GM21529 (cell line): ENCODE measurements at regions not wholly inside any gene's neighbourhood (a gene's known extent, or its start where the extent isn't known, plus 50 kb on each side); places are given as distances from the start of the nearest gene placed in this dataset.
"Not testable (repeated sequence)": the region's sequence is repeated elsewhere in the genome, so short reads cannot be mapped to it uniquely, and the experiment has no call there.

Source experiments
- ATAC-seq: cut with Tn5 transposase; IDR thresholded peaks from one replicate; pipeline ENCODE4 v1.9.1; 2021; ENCODE audit not compliant: unreplicated experiment

DNA sequence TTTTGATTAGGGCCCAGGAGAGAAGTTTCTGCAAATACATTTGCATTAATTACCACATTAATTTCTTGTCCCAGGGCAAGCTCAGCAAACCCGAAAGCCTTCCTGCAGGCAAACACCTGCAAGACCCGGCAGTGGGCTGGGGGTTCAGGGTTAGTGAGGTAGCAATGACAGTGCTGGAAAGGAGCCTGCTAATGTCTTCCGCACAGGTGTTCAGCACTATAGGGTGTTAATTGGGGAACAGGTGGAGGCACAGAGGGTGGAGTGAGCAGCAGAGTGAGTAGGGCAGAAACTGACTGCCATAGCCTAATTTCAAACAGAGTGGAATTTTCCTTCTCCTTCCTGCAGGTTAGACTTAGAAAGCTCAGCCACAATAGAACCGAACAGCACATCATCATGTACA, 50.9 kb upstream of the UBASH3B start:
- no peak for ATAC-seq

DNA sequence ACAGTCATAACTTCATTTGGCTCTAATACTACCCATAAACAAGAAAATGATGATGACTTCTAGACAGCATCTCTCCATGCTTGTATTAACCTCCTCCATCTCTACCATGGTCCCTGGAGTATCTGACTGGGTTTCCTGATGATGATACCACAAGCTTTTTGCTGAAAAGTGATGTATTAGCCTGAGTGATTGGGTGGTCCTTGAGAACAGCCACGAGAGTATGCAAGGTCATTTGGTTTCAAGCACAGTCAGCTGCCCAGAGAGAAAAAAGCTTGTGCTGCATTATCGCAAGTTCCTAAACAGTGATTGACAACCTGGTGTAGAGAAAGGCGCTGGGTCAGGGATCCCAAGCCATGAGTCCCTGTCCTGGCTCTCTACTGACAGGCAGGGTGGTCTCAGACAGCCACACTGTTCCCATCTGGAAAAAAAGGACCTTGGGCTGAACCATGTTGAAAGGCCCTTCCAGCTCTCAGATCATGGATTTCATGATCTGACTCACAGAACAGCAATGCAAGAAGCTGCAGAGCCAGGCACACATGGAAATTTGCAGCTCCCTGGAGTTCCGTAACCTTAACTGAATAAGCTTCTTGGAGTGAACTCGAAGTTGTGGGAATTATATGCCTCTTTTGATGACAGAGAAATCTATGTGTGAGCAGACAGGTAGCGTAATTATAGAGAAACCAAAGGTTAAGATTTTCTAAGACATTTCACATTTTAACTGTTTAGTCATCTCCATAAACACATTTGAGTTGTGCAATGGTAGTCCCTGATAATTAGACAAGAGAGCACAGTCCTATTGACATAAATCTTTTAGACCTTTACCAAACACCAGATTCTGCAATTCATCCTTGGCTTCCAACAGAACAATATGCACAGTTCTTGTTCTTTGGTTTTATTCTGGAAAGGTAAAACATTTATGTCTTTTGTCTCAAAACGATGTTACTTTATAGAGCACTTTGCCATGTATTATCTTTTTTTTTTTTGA, 54.1 kb upstream of the UBASH3B start:
- no peak for ATAC-seq

DNA sequence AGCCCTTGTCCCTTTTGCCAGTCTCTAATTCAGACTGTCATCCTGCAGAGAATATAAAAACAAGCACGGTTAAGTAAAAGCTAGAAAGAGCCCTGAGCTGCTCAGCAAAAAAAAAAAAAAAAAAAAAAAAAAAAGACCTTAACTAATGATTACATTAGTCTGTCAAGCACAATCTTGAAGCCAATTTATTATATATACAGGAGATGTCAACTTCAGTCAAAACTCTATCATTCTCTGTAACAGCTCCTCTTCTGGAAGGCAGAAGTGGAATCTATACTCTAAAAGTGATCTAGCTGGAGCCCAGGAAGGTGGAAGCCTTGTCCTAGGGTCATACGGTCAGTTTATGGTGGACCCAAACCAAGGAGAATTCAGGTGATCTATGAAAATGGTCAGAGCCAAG, 55.2 kb upstream of the UBASH3B start:
- no peak for ATAC-seq

DNA sequence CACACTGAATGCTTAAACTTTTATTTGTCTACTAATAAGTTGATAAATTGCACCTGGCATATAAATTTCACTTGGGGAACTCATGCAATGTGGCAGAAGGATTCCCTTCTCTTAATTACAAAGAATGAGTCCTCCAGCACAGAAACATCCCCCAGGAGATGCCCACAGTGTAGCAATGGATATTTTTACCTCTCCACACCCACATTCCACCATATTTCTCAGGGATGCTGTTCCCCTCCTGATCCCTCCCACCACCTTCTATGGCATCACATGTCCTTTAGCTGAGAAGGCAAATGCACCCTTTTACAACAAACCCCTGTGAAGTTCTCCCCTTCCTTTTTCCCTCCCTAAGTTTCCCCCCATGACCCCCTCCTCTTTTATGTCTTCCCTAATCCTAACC, 56.1 kb upstream of the UBASH3B start:
- ATAC-seq, result no peak

DNA sequence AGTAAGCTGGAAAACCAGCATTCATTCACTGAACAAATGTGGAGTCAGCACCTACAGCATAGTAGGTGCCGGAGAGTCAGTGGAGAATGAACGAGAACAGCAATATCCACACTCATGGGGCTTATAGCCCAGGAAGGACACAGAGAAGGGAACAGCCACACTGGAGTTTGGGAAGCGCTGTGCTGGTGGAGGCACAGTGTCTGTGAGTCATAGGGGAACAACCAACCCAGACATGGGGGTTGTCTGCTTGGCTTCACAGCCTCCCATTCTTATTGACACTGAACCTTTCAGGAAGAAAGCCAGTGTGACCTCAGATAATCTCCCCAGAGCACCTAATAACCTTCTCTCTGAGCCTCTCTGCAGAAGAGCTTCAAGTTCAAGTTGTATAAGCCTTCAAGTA, 56.6 kb upstream of the UBASH3B start:
- no peak for ATAC-seq

DNA sequence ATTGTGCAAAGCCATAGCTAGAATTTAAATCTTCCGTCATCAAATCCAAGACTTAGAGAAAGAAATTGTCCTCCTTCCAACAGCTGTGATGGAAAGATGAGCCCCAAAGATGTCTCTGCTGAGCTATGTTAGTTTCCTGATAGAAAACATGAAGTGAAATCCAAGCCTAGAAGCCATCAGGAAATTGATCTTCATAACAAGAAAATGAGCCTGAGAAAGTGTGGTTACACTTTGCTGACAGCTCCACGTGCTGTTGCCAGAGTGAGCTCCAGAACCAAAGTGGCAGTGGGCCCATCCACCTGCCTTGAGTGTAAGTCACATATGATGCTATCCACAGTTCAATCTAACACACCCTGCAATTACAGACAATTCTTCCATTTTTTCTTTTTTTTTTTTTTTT, 58.0 kb upstream of the UBASH3B start:
- no peak for ATAC-seq

DNA sequence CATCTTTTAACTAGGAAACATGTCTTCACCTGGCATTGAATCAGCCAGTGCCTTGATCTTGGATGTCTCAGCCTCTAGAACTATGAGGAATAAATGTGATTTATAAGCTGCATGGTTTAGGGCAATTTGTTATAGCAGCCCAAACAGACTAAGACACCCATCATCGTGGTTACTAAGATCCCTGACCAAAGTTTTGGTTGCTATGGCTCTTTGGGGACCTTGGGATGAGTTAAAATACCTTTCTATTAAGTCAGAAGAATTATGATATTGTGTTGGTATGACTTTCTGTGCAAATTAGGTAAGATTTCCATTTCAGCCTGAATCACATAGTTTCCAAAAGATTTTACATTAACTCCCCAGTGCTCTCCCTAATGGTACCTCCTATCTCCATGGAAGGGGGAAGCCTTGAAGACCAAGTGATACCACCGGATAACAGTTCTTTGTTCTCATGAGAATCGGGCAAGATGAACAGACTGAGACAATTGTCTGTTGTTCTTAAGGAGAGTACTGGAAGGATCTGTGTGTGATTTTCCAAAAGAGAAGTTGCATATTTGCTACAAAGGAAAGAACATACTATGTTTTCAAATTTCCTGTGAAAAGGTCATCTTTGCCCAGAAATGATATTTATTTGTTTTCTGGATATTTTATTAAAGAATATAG, 60.4 kb upstream of the UBASH3B start:
- no peak for ATAC-seq

DNA sequence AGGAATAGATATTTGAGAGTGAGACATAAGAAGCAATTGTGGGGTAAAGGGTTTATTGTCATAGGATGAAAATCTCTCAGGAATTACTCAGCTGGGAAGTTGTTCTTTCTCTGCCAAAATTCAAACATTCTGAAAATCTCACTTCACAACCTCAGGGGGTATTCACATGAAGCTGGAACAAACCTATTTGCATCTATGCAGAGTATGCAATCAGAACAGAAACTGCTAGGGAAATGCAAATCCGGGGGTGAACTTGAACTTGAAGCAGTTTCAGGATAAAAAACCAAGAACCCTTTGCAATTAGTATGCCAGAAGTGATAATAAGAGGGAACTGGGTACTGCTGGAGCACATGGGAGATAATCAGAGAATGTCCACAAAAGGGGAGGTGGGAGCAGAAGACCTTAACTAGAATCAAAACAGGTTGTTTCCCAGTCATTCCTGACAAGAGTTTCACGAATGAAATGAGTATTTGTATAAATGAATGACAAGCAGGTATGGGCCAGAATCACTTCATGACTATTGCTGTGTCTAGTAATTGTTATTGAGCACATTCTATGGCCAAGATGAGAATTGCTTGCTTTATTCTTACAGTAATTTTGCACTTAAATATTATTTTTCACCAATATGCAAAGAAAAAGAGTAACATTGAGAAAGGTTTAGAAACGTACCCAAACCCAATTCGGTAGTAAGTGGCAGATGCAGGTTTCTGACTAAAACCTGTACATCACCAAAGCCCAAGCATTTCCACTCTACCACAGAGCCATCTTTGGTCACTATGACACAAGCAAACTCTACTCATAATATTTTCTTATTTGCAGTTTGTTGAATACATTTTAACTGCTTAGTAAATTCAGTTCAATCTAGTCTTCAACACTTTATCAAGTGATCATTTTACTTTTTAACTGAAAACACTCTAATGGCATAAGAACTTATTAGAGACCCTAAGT, 61.8 kb upstream of the UBASH3B start:
- peak; percentile 62 for ATAC-seq

DNA sequence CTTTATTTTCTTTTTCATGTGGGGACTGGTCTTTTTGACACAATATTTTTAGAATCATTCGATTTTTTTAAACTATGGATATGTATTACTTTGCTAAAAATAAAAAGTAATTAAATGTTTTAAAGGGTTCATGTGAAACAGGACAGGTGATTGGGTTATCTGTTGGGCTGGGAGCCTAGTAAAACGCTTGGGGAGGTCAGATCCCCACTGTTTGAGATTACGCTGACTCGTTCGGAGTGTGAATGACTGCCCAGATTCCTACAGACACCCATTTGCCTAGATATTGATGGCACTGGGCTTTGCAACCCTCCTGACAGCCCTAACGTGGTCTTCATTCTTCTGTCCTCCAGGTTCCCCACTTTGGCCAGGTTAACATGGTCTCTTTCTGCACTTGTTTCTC, 62.9 kb upstream of the UBASH3B start:
- no peak for ATAC-seq

DNA sequence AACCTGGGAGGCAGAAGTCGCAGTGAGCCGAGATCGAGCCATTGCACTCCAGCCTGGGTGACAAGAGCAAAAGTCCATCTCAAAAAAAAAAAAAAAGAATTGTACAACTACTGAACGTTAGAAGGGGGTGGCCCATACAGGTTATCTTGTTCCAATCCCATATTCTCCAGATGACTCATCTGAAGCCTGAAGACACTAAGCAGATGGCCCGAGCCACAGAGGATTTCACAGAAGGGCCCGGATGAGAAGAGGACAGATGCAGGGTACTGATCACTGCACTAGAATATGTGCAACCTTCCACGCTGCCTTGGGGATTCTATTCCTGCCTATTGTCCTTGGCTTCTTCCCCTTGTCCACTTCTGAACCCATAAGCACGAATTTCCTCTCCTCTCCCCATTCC, 70.9 kb upstream of the UBASH3B start:
- ATAC-seq, result no peak

DNA sequence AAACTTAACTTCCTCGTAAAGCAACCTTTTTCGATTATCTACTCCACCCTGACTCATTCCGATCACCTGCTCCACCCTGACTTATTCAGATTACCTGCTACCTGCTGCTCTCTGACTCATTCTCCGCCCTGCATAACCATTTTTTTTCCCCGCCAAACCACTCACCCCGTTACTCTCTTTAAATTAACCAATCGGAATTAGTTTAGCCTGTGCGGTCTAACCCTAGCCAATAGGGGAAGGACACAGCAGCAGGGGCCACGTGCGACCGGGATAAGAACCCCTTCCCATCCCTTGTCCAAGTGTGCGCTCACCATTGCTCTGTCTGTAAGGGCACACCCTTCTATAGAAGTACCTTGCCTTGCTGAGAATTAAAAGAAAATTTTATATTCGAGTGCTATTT, 75.5 kb upstream of the UBASH3B start:
- not testable (repeated sequence) for ATAC-seq

DNA sequence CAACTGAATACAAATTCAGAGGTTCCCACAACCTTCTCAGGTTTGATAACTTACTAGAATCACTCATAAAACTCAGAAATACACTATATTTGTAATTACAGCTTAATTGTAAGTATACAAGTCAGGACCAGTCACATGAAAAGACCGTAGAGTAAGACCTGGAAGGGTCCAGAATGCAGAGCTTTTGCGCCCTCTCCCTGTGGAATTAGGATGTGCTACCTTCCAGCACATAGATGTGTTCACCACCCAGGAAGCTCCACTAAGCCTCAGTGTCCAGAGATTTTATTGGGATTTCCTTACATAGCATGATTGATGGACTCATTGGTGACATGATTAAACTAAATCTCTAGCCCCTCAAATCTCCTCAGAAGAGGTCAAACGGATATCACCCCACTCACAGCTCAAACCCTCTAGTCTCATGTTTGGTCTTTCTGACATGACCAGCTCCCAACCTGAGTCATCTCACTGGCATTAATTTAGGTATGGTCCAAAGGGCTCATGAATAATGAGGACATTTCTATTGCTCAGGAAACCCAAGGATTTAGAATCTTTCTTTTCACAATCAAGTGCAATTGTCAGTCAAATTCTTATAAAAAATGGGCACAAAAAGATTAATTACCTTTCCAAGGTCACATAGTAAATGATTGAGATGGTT, 77.2 kb upstream of the UBASH3B start:
- no peak for ATAC-seq

DNA sequence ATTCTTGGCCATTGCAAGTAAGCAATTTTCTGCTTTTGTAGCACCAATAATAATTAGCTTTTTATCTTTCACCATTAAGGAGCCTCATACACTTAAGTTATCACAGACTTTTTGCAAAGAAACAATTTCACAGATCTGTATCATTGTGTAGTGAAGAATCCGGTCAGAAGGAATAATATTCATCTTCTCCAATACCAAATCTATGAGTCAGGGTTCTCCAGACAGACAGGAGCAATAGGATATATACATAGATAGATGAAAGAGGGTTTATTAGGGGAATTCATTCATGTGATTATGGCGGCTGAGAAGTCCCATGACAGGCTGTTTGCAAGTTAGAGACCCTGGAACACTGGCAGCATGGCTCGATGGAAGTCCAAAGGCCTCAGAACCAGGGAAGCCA, 82.9 kb upstream of the UBASH3B start:
- no peak for ATAC-seq

DNA sequence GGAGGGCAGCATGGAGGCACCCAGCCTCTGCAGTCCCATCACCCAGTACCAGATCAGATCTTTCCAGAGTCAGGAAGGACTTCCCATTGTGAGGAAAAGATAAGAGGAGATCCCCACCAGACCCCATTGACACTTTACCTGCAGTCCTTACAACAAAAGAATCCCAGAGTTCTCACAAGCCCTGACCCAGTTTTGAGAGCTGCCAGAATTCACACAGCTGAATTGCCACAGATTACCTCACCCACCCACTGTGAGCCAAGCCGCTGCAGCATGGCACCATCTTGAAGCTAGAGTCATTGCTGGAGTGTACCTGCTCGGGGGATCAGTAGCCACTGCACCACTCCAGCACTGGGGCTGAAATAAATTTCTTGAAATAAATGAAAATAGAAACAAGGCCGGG, 91.8 kb upstream of the UBASH3B start:
- no peak for ATAC-seq

DNA sequence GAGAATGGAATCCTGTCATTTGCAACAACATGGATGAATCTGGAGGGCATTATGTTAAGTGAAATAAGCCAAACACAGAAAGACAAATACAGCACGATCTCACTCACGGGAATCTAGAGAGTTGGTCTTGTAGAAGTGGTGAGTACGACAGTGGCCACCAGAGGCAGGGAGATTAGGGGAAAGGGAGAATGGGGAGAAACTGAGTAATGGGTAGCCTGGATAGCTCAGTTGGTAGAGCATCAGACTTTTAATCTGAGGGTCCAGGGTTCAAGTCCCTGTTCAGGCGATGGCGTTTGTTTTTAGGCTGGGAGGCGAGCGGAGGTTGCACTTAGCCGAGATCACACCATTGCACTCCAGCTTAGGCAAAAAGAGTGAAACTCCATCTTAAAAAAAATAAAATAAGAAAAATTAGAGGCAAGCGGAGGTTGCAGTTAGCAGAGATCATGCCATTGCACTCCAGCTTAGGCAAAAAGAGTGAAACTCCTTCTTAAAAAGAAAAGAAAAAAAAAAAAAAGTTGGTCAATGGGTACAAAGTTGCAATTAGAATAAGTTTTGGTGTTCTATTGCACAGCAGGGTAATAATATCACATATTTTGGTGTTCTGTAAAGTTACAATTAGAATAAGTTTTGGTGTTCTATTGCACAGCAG, 95.7 kb upstream of the UBASH3B start:
- ATAC-seq, result no peak

DNA sequence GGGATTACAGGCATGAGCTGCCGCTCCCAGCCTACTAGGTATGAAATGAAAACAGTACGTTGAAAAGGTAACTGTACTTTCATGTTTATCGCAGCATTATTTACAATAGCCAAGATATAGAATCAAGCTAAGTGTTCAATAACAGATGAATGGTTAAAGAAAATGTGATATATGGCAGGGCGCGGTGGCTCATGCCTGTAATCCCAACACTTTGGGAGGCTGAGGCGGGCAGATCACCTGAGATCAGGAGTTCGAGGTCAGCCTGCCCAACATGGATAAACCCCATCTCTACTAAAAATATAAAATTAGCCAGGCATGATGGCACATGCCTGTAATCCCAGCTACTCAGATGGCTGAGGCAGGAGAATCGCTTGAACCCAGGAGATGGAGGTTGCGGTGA, 96.3 kb upstream of the UBASH3B start:
- ATAC-seq, result not testable (repeated sequence)

DNA sequence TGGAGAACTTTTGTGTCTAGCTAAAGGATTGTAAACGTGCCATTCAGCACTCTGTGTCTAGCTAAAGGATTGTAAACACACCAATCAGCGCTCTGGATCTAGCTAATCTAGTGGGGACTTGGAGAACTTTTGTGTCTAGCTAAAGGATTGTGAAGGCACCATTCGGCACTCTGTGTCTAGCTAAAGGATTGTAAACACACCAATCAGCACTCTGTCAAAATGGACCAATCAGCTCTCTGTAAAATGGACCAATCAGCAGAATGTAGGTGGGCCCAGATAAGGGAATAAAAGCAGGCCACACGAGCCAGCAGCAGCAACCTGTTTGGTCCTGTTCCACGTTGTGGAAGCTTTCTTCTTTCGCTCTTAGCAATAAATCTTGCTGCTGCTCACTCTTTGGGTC, 98.4 kb upstream of the UBASH3B start:
- not testable (repeated sequence) for ATAC-seq

DNA sequence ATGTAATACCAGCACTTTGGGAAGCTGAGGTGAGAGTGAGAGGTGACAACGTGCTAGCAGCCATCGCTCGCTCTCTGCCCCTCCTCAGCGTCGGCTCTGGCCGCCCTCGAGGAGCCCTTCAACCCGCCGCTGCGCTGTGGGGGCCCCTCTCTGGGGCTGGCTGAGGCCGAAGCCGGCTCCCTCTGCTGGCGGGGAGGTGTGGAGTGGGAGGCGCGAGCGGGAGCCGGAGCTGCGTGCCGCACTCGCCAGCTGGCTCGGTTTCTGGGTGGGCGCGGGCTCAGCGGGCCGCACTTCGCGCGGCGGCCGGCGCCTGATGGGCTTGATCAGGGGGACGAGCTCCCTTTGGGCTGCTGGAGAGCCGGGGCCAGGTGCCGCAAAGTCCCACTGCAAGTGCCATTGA, 98.9 kb upstream of the UBASH3B start:
- ATAC-seq, result no peak

DNA sequence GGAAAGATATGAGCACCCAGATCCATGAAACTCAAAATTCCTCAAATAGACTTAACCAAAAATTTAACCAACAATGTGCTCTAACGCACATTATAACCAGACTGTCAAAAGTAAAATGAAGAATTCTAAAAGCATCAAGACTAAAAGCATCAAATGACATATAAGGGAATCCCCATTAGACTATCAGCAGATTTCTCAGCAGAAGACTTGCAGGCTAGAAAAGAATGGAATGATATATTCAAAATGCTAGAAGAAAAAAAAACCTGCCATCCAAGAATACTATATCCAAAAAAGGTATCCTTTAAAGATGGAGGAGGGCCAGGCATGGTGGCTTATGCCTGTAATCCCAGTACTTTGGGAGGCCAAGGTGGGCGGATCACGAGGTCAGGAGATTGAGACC, 117.5 kb upstream of the UBASH3B start:
- ATAC-seq, result no peak

DNA sequence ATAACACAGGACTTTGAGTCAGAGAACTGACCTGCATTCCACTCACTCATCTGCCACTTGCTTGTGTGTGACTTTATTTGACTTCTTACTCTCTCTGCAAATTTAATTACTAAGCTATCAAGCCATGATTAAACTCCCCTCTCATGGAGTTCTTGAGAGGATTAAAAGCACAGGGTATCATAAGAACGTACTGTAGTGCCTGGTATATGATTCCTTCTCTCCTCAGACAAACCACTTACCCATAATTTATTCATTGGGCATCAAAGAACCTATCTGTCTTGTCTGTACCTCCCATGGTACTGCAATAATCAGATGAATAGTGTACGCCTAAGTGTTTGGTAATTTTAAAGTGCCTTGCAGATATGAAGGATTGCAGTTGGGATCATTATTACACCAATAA, 130.6 kb upstream of the UBASH3B start:
- ATAC-seq, result no peak
